KMS-11 (cell line): ENCODE measurements at regions not wholly inside any gene's neighbourhood (a gene's known extent, or its start where the extent isn't known, plus 50 kb on each side); places are given as distances from the start of the nearest gene placed in this dataset.

ENCODE experiments used
- H2AFZ ChIP-seq: fragments of 200-600 bp; sonication (generic); 2 replicates; pipeline ENCODE4 v1.6.1; 2016; ENCODE audit warnings: antibody characterized with exemption, mixed run types, low read depth
- H3K27ac ChIP-seq: fragments of 200-600 bp; sonication (generic); 2 replicates; pipeline ENCODE4 v1.6.1; 2016; ENCODE audit warnings: mild to moderate bottlenecking, mixed run types
- H3K27me3 ChIP-seq: fragments of 200-600 bp; sonication (generic); 2 replicates; pipeline ENCODE4 v1.6.1; 2017; ENCODE audit warnings: mild to moderate bottlenecking, low read depth, mixed run types, moderate library complexity; ENCODE audit not compliant: insufficient read depth
- H3K36me3 ChIP-seq: fragments of 200-600 bp; sonication (generic); 2 replicates; pipeline ENCODE4 v1.6.1; 2017; ENCODE audit warnings: mild to moderate bottlenecking, mixed run types; ENCODE audit not compliant: insufficient read depth
- H3K4me1 ChIP-seq: fragments of 200-600 bp; sonication (generic); 2 replicates; pipeline ENCODE4 v1.6.1; 2016; ENCODE audit warnings: mild to moderate bottlenecking, low read depth, mixed run types; ENCODE audit not compliant: poor library complexity, severe bottlenecking
- H3K4me2 ChIP-seq: fragments of 200-600 bp; sonication (generic); 2 replicates; pipeline ENCODE4 v1.7.0; 2016; ENCODE audit warnings: mild to moderate bottlenecking, mixed run types
- H3K4me3 ChIP-seq: fragments of 200-600 bp; sonication (generic); IDR thresholded peaks from 2 replicates; pipeline ENCODE4 v1.6.1; 2017; ENCODE audit warnings: low read depth, low read length, mixed read lengths; ENCODE audit not compliant: insufficient read depth
- H3K79me2 ChIP-seq: fragments of 200-600 bp; sonication (generic); 2 replicates; pipeline ENCODE4 v1.6.1; 2016; ENCODE audit warnings: low read depth, mixed run types; ENCODE audit not compliant: insufficient read depth
- H3K9ac ChIP-seq: fragments of 200-600 bp; sonication (generic); 2 replicates; pipeline ENCODE4 v1.6.1; 2016; ENCODE audit warnings: mild to moderate bottlenecking, mixed run types
- H4K20me1 ChIP-seq: fragments of 200-600 bp; sonication (generic); 2 replicates; pipeline ENCODE4 v1.6.1; 2016; ENCODE audit warnings: mild to moderate bottlenecking, mixed run types; ENCODE audit not compliant: insufficient read depth
- CTCF ChIP-seq: fragments of 200-600 bp; sonication (generic); conservative IDR thresholded peaks from 2 replicates; pipeline ENCODE4 v1.6.1; 2017; ENCODE audit warnings: low read depth, mild to moderate bottlenecking, antibody characterized with exemption, low read length, moderate library complexity, mixed read lengths

- Histone ChIP-seq H3K27me3 (no peaks in the 10 kb centered on the region), H2AFZ (no peak overlapping the region), H3K79me2 (no peaks in the 10 kb centered on the region), H3K4me2 (no peak overlapping the region), H3K4me3 (no peak overlapping the region), H4K20me1 (no peaks in the 10 kb centered on the region), H3K4me1 (no peaks in the 10 kb centered on the region), H3K27ac (no peak overlapping the region), H3K9ac (no peak overlapping the region), H3K36me3 (no peaks in the 10 kb centered on the region)
- TF ChIP-seq CTCF, result no peak
Observed at GRCh38 chr5:169354921-169355320, 54.0 kb upstream of the SLIT3 start.

GRCh38 chr5:169354263-169354662 lies 53.3 kb upstream of the SLIT3 start:
- Histone ChIP-seq H3K9ac (no peak overlapping the region), H3K79me2 (no peaks in the 10 kb centered on the region), H3K36me3 (no peaks in the 10 kb centered on the region), H3K4me2 (no peak overlapping the region), H3K4me3 (no peak overlapping the region), H3K27ac (no peak overlapping the region), H2AFZ (no peak overlapping the region), H4K20me1 (no peaks in the 10 kb centered on the region), H3K4me1 (no peaks in the 10 kb centered on the region), H3K27me3 (no peaks in the 10 kb centered on the region)
- no peak for TF ChIP-seq CTCF

- Histone ChIP-seq H3K27me3 (no peaks in the 10 kb centered on the region), H3K4me2 (no peak overlapping the region), H3K4me3 (no peak overlapping the region), H2AFZ (no peak overlapping the region), H3K27ac (no peak overlapping the region), H3K9ac (no peak overlapping the region), H4K20me1 (no peaks in the 10 kb centered on the region), H3K36me3 (no peaks in the 10 kb centered on the region), H3K79me2 (no peaks in the 10 kb centered on the region), H3K4me1 (no peaks in the 10 kb centered on the region)
- TF ChIP-seq CTCF, result no peak
Observed at GRCh38 chr5:169352901-169353300, 52.0 kb upstream of the SLIT3 start.

GRCh38 chr5:169351721-169352120 lies 50.8 kb upstream of the SLIT3 start:
- Histone ChIP-seq H4K20me1 (no peaks in the 10 kb centered on the region), H3K27me3 (no peaks in the 10 kb centered on the region), H3K36me3 (no peaks in the 10 kb centered on the region), H2AFZ (no peak overlapping the region), H3K79me2 (no peaks in the 10 kb centered on the region), H3K4me3 (no peak overlapping the region), H3K4me2 (no peak overlapping the region), H3K4me1 (no peaks in the 10 kb centered on the region), H3K27ac (no peak overlapping the region), H3K9ac (no peak overlapping the region)
- no peak for TF ChIP-seq CTCF
